GM19043 (cell line): ENCODE measurements at regions not wholly inside any gene's neighbourhood (a gene's known extent, or its start where the extent isn't known, plus 50 kb on each side); places are given as distances from the start of the nearest gene placed in this dataset.
"Not testable (repeated sequence)": the region's sequence is repeated elsewhere in the genome, so short reads cannot be mapped to it uniquely, and the experiment has no call there.

Experiments
- ATAC-seq: cut with Tn5 transposase; IDR thresholded peaks from one replicate; pipeline ENCODE4 v1.9.1; 2021; ENCODE audit warnings: low read depth; ENCODE audit not compliant: unreplicated experiment

DNA sequence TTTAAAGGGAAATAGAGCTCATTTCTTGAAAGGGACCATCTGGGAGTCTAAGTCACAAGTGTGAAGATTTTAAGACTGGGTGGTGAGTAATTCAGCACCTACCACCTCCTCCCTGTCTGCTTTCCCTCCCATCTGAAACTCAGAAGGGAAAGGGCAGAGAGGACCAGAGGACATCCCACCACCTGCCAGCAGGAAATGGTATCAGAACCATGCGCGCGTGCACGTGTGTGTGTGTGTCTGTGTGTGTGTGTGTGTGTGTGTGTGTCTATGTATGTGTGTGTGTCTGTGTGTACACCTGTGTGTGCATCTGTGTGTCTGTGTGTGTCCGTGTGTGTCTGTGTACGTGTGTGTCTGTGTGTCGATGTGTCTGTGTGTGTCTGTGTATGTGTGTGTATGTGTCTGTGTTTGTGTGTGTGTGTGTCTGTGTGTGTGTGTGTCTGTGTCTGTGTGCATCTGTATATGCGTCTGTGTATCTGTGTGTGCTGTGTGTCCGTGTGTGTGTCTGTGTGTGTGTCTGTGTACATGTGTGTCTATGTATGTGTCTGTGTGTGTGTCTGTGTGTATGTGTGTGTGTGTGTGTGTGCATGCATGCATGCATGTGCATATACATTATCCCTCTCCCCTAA lies 76.8 kb downstream of the ZFP36L2 start:
- ATAC-seq, result no peak

DNA sequence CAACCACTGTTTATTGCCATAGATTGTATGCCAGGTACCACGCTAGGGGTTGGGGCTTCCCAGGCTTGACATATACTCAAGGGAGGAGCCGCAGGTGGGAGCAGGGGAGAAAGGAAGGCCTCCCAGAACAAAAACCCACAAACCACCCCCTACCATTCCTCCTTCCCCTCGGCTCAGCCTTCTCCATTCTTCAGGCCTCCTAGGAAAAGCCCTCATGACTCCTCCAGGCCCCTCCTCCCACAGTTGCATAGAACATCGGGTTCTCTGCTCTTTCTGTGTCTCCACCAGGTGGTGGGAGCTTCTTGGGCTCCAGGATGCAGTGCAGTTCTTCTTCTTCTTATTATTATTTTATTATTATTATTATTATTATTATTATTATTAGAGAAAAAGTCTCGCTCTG lies 80.3 kb downstream of the ZFP36L2 start:
- no peak for ATAC-seq

DNA sequence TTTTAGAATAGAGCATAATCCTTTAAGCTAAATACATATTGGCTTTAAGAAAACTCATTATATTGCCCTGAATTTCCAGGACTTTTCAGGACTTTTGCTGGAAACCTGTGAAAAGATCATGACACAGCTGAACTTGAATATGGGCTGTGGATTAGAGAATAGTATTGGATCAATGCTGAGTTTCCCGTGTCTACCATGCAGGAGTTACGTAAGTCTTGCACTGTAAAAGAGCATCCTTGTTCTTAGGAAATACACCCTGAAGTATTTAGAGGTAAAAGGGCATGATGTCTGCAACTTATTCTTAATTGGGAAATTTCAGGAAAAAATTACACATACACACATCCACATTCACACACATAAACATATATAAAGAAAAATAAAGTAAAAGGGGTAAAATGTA lies 82.1 kb downstream of the ZFP36L2 start:
- ATAC-seq, result no peak

DNA sequence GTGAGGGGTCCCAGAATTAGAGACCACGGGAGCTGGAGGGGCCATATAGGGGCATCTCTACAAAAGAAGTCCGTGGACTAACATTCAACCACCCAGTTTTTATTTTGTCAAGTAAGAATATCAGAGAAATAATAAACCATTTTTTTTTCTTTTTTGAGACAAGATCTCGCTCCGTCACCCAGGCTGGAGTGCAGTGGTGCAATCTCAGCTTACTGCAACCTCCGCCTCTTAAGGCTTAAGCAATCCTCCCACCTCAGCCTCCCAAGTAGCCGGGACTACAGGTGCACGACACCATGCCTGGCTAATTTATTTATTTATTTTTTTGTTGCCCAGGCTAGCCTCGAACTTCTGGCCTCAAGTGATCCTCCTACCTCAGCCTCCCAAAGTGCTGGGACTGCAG lies 82.7 kb downstream of the ZFP36L2 start:
- ATAC-seq, result no peak

DNA sequence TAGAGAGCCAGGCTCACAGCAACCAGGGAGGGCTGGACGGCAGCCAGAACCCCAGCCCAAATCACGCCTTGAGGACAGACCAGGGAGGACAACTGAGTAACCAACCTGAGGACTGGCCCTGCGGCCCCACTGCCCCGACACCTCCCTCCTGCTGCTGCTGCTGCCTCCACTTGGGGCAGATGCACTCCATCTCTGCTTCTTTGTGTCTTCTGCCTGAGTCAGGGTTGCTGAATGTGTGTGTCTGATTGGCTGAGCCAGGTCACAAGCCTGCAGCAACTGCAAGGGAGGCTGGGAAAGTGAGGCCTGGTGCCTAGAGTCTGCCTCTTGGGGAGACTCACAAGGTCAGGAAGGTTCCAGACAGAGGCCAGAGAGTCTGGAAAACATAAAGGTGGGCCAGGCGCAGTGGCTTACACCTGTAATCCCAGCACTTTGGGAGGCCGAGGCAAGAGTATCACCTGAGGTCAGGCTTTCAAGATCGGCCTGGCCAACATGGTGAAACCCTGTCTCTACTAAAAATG lies 83.4 kb downstream of the ZFP36L2 start:
- no peak for ATAC-seq

DNA sequence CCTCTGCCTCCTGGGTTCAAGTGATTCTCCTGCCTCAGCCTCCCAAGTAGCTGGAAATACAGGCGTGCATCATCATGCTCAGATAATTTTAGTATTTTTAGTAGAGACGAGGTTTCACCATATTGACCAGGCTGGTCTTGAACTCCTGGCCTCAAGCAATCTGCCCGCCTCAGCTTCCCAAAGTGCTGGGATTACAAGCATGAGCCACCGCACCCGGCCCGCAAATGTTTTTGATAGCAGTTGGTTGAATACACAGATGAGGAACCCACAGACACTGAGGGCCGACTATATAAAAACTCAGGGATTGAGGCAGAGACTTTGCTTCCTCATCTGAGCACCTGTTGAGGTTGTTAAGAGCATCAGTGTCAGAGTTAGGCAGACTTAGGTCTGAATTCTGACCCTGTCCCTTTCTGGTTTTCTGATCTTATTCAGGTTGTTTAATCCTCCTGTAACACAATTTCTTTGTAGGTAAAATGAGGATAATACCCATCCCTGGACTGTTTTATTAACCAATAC lies 84.7 kb downstream of the ZFP36L2 start:
- not testable (repeated sequence) for ATAC-seq

DNA sequence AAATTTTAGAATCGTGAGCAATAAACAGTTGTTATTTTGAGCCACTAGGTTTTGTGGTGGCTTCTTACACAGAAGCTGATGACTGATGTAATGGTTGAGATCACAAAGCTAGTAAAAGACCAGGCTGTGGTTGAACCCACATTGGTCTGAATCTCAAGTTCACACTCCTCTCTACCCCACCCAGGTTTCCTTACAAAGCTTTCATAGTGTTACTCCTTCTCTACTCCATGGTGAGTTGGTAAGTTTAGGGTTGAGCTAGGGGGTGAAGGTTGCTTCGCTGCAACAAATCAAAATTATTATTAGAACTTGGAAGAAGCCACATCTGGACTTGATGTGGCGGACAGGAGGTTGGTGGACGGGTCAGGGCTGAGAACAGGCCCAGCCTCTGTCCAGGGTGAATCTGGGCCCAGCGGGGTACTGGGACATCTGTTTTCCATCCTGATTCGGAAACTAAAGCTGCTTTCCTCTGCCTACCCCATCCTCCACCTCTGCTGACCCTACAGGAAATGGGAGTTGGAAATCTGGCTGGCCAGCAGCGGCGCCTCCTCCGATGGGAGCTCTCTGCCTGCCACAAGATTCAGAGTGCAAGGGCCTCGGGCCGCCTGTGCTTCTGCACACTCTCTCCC lies 86.3 kb downstream of the ZFP36L2 start:
- no peak for ATAC-seq

DNA sequence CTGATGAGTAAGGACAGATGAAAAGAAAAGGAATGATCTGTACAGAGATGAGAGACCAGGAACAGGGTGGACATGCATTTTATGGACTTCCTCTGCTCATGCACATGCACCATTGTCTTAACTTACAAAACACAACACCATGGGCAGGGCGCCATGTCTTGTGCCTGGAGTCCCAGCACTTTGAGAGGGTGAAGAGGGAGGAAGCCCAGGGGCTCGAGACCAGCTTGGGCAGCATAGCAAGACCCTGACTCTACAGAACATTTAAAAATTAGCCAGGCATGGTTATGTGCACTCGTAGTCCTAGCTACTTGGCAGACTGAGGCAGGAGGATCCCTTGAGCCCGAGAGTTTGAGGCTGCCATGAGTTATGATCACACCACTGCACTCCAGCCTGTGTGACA lies 86.9 kb downstream of the ZFP36L2 start:
- ATAC-seq, result no peak

DNA sequence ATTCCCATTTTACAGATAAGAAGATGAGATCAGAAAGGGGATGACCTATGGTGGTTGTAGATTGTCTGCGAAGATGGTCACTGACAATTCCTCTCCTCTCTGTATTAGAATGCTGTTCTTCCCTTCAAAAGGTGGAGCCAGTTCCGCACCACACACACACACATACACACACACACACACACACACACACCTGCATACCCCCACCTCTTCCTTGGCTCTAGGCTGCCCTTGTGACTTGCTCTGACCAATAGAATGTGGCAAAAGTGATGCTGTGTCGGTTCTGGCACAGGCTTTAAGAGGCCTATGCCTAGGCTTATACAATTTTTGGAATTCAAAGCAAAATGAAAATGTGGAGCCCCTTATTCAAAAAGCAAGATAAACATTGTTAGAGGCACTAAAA lies 88.0 kb downstream of the ZFP36L2 start:
- no peak for ATAC-seq

DNA sequence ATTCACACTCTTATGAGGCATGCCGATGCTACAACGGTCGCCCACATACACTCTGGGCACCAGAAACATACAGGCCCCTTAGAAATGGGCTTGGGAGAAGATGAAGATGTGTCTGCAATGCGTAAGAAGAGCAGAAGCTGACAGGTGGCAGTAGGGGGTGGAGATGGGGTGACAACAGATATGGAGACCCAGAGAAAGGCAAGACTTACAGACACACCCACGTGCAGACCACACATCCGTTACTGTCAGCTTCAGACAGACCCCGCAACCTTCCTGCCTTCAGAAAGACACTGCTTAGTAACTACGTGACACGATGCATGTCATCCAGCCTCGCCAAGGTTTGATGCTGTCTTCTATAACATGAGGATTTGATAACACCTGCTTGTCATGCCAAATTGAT lies 89.5 kb downstream of the ZFP36L2 start:
- no peak for ATAC-seq

DNA sequence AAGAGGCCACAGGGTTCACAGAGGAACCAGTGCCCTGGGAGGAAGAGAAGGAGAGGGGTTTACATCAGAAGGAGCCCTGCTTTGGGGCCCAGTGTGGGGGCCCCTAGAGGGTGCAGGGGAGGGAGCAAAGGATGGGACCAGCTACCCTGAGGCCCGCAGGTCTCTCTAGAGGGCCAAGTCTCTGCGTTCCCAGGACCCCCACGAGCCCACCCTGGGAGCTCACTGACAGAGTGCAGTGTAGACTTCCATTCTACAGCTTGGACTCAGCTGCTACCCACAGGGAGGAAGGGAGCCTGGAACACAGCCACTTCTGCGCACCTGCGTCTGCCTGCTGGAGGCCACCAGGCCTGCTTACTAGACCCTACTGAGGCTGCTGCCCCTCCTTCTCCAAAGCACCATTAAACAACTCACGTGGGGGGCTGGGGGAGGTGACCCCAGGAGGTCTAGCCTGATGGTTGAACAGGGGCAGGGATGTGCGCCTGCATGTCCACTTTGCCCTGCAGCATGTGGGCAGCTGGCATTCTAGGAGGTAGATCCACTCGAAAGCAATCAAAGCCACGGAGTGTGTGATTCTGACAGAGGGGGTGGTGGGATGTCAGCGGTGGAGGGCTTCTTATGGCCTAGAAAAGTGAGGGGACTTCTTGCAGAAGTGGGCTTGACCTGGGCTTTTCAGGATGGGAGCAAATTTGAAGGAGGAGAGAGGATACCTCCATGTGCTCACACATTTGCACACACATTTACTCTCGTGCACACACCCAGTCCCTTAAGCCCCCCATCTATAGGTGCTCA lies 90.2 kb downstream of the ZFP36L2 start:
- ATAC-seq, result no peak

DNA sequence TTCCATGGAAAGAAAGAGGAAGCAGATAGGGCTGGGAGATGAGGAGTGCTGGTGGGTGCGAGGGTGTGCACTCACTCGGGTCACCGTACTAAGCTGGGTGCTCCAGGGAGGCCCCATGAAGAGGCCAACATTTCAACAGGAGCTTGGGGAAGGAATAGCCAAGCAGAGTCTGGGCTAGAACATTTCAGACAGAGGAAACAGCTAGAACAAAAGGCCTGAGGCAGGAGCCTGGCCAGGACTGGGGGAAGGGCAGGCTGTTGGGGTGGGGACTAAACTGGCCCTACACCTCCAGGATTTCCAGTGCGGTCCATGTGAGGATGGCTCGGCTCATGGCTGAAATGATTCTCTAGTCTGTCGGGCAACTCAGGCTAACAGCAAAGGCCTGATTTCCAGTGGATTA lies 90.8 kb downstream of the ZFP36L2 start:
- ATAC-seq, result no peak

DNA sequence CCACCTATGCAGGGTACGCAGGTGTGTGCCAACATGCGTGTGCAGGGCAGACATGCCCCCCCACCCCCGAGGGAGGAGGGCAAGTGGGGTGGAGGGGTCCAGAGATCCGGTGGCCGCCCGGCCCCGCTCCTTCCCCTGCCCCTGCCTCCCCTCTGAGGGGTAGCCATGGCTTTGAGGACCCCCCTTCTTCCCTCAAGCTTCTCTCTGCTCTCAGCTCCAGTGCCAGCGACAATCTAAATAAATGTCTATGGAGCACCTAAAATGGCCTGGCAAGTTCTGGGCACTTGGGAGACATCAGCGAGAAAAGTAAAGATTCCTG lies 91.9 kb downstream of the ZFP36L2 start:
- ATAC-seq, result no peak

DNA sequence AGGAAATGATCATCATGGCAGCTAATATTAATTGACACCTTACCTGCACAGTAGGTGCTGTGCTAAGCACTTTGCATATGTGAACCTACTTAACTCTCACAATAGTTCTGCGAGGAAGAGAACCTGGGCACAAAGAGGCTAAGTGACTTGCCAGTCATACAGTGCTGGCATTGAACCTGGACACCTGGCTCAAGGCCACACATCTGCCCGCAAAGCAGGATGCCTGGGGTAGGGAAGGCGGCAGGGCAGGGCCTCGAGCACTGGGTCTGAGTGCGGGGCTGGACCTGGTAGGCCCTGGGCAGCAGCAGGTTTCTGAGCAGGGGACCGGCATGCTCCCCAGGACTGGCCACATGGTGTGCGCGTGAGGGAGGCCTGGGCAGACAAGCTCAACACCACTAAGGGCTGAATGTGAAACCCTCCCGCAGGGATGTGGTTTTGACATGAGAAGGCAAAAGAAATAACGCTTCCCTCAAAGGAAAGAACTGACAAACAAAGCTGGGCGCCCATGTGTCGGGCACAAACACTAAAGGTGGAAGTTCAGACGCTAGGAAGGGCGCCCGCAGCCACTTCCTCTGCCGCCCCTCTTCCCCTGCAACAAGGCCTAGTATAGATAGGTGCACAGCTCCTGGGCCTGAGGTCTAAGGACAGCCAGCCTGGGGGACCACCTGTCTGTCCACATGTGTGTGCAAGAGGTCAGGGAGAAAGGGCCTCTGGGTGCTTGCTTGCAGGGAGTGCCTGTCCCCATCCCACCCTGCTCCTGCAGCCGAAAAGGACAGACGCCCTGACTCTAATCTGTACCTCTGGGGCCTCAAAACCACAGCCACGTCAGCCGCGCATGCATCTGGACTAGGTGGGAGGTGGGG lies 92.5 kb downstream of the ZFP36L2 start:
- peak; percentile 30 for ATAC-seq

DNA sequence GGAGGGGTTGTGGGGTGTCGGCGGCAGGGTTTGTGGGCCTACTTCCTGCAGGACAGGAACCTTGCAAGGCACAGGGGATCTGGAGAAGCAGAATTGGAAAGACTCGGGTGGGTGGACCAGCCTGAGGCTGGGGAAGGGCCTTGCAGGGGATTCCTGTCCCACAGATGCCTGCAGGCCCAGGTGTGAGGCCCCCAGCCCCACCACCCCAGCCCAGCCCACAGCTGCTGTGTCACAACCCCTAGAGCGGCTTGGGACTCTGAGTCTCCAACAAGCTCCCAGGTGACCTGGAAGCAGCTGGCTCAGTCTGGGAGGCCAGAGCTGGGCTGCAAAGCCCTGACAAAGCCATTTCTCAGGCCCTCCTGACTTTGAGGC lies 93.1 kb downstream of the ZFP36L2 start:
- ATAC-seq, result no peak

DNA sequence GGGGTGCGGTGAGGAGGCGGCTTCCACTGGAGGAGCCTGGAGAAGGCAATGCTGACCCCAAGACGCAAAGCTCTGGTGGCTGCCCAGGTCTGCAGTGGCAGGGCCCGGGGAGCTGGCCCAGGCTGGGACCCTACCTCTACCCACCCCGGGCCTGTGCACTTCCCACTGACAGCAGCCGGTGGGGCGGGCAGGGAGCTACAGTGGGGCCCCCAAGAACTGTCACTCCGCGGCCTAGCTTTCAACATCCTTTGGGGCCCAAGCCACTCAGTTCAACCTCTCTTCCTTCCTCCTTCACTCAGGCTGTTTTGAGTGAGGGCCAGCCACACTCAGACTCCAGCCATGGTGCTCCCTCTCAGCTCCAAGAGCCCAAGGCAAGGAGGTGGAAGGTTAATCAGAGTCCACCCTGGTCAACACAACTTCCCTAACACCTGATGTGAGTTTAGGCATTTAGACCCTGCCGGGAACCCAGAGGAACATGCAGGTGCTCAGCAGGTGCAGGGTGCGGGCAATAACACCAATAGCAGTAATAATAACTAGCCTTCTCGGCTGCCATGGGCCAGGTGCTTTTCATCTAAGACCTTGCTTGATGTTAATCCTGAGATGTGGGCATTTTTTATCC lies 93.6 kb downstream of the ZFP36L2 start:
- ATAC-seq, result no peak

DNA sequence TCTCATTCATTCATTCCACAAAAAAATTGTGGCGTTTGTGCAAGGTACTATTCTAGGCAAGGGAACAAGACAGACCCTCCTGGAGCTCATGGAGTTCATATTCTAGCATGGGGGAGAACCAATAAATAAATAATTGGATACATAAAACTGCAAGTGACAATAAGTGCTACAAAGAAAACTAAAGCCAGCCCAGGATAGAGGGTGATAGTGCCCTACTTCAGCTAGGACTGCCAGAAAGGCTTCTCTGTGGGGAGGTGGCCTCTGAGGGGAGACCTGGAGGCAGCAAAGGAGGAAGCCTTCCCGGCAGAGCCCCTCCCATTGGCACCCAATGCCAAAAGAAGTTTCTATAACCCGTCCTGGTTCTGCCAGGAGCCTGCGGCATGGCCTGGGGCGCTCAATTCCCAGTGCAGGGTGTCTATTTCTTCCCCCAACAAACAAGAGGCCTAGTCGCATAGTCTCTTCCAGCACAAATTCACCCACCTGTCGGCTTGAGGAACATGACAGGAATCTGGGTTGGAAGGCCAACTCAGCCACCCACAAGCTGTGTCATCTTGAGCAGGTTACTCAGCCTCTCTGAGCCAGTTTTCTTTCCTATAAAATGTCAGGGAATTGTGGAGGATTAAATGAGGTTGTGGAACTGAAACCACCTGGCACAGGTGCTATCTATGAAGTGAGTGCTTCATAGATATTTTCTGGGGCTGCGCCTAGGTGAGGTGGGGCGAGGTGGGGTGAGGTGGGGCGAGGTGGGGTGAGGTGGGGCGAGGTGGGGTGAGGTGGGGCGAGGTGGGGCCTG lies 94.3 kb downstream of the ZFP36L2 start:
- no peak for ATAC-seq

DNA sequence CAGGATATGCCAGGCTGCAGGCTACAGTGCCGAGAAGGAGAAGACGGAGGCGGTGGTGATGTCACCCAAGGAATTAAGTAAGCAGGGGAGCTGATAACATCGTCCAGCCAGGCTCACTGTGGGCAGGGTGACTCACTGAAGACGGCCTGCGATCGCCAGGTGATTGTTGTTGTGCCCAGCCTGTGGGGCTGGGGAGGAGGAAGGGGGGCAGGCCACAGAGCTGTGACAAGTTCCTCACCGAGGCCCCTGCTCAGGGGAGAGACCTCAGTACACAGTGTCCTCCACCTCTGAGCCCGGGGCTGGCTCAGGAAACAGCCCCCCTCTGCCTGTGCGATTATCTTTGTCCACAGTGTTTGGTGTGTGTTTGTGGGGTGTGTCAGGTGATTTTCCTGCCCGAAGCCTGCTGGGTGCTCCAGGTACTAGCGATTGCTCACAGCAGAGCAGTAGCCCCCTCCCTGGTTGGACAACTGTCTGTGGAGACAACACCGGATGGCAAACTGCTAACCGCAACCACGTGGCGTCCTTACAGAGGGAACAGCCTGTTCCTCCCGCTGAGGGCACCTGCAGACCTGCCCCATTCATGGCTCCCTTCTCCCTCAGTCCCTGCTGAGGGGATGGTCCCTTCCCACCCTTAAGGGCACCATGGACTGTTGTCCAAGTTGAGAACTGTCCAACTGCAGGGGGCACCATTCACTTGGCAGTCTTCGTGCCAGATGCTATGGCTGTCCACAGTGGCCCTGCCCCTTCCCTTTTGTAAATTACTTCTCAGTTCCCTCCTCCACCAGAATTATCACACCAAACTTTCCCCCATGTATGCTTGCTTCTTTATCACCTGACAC lies 95.1 kb downstream of the ZFP36L2 start:
- ATAC-seq, result no peak

DNA sequence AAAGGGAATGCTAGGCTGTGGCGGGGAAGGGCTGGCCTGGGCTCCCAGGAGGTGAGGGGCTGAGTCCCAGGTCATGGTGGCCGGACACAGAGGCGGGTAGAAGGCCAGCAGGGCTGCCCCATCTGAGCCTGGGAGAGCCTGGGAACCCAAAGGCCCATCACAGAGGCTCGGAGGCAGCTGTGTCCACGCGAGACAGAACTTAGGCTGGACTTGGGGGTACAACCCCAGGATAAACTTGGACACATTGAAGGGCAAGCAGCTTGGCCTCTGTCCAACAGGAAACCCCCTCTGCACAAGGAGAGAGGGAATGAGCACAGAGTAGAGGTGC lies 95.9 kb downstream of the ZFP36L2 start:
- ATAC-seq, result no peak
